ENCODE measurements at regions not wholly inside any gene's neighbourhood (a gene's known extent, or its start where the extent isn't known, plus 50 kb on each side); places are given as distances from the start of the nearest gene placed in this dataset.
"Not testable (repeated sequence)": the region's sequence is repeated elsewhere in the genome, so short reads cannot be mapped to it uniquely, and the experiment has no call there.

- no peak for DNase-seq
Measured at GRCh38 chr1:101587741-101588140, 350.9 kb downstream of the S1PR1 start.

DNA sequence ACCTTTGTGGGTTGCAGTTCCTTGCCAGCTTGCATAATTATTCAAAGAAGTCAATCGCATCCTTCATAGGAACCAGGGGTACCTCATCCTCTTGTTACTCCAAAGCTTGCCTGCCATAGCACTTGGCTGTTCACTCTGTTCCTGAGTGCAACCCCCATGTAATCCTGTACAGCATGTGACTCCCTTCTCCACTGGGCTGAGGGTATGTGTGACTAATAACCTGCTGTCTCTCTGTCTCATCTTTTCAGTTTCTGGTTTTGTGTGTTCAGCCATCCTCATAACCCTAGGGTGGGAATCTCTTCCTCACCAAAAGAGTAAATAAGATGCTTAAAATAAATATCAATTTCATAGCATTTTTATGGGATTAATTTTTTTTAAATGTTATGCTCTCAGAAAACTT is 351.9 kb downstream of the S1PR1 start:
- DNase-seq, result no peak

- DNase-seq, result no peak
Measured at GRCh38 chr1:101592845-101593244, 356.0 kb downstream of the S1PR1 start.

DNA sequence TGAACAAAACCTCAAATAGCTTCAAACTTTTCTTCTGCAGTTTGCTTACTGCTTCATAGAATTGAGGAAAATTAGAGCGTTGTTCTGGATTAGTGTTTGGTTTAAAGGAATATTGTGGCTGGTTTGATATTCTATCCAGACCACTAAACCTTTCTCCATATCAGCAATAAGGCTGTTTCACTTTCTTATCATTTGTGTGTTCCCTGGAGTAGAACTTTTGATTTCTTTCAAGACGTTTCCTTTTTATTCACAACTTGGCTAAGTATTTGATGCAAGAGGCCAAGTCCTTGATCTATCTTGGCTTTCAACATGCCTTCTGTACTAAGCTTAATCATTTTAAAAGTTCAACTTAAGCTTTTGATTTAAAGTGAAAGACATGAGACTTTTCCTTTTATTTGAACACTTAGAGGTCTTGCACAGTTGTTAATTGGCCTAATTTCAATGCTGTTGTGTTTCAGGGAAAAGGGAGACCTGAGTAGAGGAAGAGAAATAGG is 359.1 kb downstream of the S1PR1 start:
- DNase-seq, result no peak

DNA sequence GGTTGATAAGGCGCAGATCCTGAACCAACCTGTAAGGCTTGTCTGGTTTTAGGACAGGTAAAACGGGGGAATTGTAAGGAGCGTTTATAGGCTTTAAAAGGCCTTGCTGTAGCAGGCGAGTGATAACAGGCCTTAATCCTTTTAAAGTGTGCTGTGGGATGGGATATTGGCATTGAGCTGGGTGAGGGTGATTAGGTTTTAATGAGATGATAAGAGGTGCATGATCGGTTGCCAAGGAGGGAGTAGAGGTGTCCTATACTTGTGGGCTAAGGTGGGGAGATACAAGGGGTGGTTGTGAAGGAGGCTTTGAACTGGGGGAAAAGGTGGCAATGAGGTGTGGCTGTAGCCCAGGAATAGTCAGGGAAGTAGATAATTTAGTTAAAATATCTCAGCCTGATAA is 363.8 kb downstream of the S1PR1 start:
- not testable (repeated sequence) for DNase-seq

- no peak for DNase-seq
Measured at GRCh38 chr1:101603726-101604125, 366.9 kb downstream of the S1PR1 start.

DNA sequence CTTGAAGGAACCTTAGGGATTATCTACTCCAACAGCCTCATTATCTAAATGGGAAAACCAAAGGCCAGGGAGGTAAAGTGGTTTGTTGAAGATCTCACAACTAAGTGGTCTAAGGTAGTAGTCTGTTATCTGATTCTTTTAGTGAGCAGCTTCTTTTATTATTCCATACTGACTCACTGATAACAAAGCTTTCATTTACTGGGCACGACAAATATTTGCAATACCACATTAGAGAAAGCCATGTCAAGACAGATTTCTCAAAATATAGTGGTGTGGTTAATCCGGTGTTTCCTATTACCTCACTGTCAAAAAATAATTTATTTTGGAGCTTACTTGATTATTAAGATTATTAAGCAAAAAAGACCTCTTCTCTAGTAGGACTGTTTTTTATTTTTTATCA is 369.1 kb downstream of the S1PR1 start:
- DNase-seq, result no peak

DNA sequence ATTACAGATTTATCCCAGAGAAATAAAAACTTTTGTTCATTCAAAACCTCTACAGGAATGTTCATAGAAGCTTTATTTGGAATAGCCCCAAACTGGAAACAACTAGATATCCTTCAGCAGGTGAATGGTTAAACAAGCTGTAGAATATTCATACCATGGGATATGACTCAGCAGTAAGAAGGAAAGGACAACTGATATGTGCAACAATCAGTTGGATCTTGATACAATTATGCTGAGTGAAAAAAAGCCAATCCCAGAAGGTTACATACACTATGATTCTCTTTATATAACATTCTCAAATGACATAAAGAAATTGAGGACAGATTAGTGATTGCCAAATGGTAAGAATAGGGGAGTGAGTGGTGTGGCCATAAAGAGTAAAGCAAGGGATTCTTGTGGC is 376.7 kb downstream of the S1PR1 start:
- DNase-seq, result no peak

DNA sequence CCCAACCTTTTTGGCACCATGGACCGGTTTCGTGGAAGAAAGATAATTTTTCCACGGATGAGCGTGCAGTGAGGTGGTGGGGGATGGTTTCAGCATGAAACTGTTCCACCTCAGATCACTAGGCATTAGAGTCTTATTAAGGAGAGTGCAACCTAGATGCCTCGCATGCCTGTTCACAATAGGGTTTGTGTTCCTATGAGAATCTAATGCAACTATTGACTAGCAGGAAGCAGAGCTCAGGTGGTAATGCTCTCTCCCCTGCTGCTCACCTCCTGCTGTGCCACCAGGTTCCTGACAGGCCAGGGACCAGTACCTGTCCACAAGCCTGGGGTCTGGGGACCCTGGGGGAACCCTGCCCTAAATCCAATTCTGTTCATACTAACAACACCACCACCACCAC is 377.8 kb downstream of the OLFM3 start:
- no peak for DNase-seq

- no peak for DNase-seq
Measured at GRCh38 chr1:101632548-101633272, 364.0 kb downstream of the OLFM3 start.

- DNase-seq, result no peak
Measured at GRCh38 chr1:101645810-101646209, 350.9 kb downstream of the OLFM3 start.

GRCh38 chr1:101652484-101652883 is 344.2 kb downstream of the OLFM3 start:
- DNase-seq, result no peak

- DNase-seq, result no peak
Measured at GRCh38 chr1:101653482-101653946, 343.2 kb downstream of the OLFM3 start.

DNA sequence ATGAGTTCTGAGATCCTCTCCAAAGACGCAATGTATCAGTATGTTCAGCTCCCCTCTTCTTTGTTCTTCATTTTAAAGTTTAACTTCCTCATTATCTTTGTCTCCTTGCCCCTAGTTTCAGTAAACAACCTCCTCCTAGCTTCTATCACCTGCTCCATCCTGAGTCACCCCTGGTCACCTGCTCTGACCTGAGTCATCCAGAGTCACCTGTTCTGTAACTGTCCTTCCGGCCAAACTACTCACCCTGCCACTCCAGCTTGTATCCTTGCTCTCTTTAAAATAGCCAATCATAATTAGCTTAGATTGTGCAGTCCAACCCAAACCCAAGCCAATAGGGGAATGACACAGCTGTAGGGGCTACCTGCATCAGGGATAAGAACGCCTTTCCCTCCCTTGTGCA is 332.0 kb downstream of the OLFM3 start:
- no peak for DNase-seq

DNA sequence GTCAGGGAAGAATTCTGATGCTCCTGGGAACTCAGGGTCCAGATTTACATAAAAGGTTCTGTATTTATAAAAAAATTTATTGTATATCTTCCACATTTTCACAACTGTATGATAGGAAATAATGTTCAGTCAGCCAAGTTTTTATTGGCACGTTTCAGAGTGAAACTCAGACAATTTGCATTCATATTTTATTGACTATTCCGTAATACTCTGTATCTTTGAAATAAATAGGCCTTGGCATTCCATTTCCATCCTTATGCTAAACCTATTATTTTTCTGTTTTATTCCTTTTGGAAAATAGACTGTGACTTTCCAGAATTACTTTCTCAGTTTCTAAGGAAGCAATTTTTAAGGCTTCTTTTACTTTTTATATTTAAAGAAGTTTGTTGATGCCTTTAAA is 329.0 kb downstream of the OLFM3 start:
- DNase-seq, result no peak

DNA sequence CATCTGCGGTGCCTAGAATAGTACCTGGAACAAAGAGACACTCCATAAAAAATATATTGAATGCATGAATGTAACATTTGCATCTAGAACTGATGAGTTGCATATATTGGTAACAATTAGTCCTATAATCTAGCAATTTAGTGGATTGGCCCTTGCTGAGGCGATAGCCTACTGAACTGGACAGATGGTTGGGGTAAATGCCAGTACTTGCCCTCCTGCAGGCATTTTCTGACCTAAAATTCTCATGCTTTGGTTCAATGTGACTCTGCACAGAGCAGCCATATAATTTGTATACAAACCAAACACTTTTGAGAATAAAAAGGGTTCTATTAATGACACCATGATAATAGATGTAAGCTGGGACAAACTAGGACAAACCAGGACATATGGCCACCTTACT is 313.6 kb downstream of the OLFM3 start:
- no peak for DNase-seq

GRCh38 chr1:101683561-101683960 is 313.2 kb downstream of the OLFM3 start:
- DNase-seq, result no peak

GRCh38 chr1:101697072-101697471 is 299.7 kb downstream of the OLFM3 start:
- DNase-seq, result no peak

- no peak for DNase-seq
Measured at GRCh38 chr1:101698681-101699080, 298.0 kb downstream of the OLFM3 start.

DNA sequence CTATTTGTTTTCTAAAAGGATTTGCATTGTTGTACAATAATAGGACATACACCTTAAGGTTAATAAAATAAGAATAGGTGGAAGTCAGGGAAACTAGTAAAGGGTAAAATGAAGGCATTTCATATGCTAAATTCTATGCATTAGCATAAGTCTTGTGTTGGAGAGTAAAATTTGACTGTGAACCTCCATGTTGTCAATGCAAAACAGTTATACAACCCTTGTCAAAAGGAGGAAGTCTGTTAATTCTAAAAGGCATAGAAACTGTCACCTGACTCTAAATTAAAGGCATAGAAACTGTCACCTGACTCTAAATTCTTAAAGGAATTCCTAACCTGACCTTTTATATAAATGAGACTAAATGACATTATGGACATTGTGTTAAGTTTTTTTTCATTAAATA is 291.8 kb downstream of the OLFM3 start:
- DNase-seq, result no peak

GRCh38 chr1:101706366-101706765 is 290.4 kb downstream of the OLFM3 start:
- DNase-seq, result no peak

- no peak for DNase-seq
Measured at GRCh38 chr1:101709721-101710120, 287.0 kb downstream of the OLFM3 start.

DNA sequence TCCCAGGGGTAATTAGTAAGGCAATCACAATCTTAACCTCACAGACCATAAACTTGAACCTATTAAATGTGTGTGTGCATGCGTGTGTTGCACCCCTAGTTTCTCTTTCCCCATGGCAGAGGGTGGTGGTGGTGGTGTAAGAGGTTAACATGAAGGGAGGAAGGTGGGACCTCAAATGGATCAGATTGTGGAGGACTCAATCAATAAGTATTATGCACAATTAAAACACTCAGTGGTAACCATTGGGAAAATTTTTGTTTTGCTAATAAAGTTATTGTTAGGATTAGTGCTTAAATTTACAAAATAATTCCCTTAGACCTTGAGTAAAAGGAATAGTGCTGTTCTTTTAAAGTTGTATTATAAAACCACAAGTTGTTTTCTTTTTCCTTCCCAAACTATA is 283.0 kb downstream of the OLFM3 start:
- no peak for DNase-seq

GRCh38 chr1:101723415-101723814 is 273.3 kb downstream of the OLFM3 start:
- DNase-seq, result no peak

DNA sequence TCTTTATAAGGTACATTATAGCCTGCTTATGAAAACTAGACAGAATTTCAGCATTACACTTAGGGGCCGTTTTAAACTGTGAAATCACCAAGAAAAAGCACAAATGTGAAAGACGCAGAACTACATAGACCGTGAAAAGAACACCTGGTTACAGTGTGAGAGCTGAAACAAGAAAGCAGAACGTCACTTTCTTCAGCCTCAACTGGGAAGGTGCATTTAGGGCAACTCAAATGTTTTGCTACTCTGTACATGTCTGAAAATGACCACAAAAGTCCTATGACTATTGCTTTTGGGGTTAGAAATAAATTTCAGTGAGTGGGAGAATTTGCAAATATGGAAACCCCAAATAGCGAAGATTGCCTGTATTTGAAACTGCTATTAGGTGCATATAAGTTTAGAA is 268.7 kb downstream of the OLFM3 start:
- DNase-seq, result no peak
